Neural progenitor cell (in vitro differentiated cells): ENCODE measurements at regions not wholly inside any gene's neighbourhood (a gene's known extent, or its start where the extent isn't known, plus 50 kb on each side); places are given as distances from the start of the nearest gene placed in this dataset.
"Not testable (repeated sequence)": the region's sequence is repeated elsewhere in the genome, so short reads cannot be mapped to it uniquely, and the experiment has no call there.

Source experiments
- DNase-seq: peaks from one replicate; pipeline ENCODE4 v3.0.0-alpha.2; 2016; ENCODE audit warnings: low spot score
- H2AFZ ChIP-seq: fragments of 200-600 bp; sonication (generic); replicated peaks from 2 replicates; pipeline ENCODE4 v1.6.1; 2016; ENCODE audit warnings: antibody characterized with exemption
- H3F3A ChIP-seq: fragments of 200-600 bp; sonication (generic); 2 replicates; pipeline ENCODE4 v1.6.1; 2016; ENCODE audit warnings: antibody characterized with exemption, low read depth
- H3K27ac ChIP-seq: fragments of 200-600 bp; sonication (generic); 2 replicates; pipeline ENCODE4 v1.5.1; 2016; ENCODE audit warnings: mild to moderate bottlenecking
- H3K27me3 ChIP-seq: fragments of 200-600 bp; sonication (generic); 2 replicates; pipeline ENCODE4 v1.6.1; 2016; ENCODE audit warnings: mild to moderate bottlenecking, moderate library complexity
- H3K36me3 ChIP-seq: fragments of 200-600 bp; sonication (generic); 2 replicates; pipeline ENCODE4 v1.5.1; 2016
- H3K4me1 ChIP-seq: fragments of 200-600 bp; sonication (generic); 2 replicates; pipeline ENCODE4 v1.6.1; 2016; ENCODE audit warnings: mixed run types
- H3K4me2 ChIP-seq: fragments of 200-600 bp; sonication (generic); 2 replicates; pipeline ENCODE4 v1.6.1; 2016
- H3K4me3 ChIP-seq: fragments of 200-600 bp; sonication (generic); 2 replicates; pipeline ENCODE4 v1.5.1; 2016
- H3K79me2 ChIP-seq: fragments of 200-600 bp; sonication (generic); 2 replicates; pipeline ENCODE4 v1.6.1; 2016; ENCODE audit warnings: low read depth
- H3K9ac ChIP-seq: fragments of 200-600 bp; sonication (generic); 2 replicates; pipeline ENCODE4 v1.6.1; 2016
- H3K9me3 ChIP-seq: fragments of 200-600 bp; sonication (generic); 2 replicates; pipeline ENCODE4 v1.5.1; 2016; ENCODE audit warnings: low read depth
- H4K20me1 ChIP-seq: fragments of 200-600 bp; sonication (generic); 2 replicates; pipeline ENCODE4 v1.6.1; 2016; ENCODE audit warnings: low read depth
- H3K27ac Mint-ChIP-seq: 3 replicates; pipeline ENCODE4 v1.8.0; 2021; ENCODE audit warnings: mixed read lengths
- H3K27me3 Mint-ChIP-seq: 2 replicates; pipeline ENCODE4 v1.8.0; 2022; ENCODE audit warnings: low read depth, mild to moderate bottlenecking, inconsistent platforms, moderate library complexity, mixed read lengths; ENCODE audit not compliant: insufficient read depth
- H3K36me3 Mint-ChIP-seq: 3 replicates; pipeline ENCODE4 v1.8.0; 2021; ENCODE audit warnings: mixed read lengths
- H3K4me1 Mint-ChIP-seq: 3 replicates; pipeline ENCODE4 v1.8.0; 2021; ENCODE audit warnings: mixed read lengths
- H3K4me3 Mint-ChIP-seq: 3 replicates; pipeline ENCODE4 v1.8.0; 2021; ENCODE audit warnings: mild to moderate bottlenecking, moderate library complexity, mixed read lengths
- H3K9me3 Mint-ChIP-seq: 3 replicates; pipeline ENCODE4 v1.8.0; 2020; ENCODE audit warnings: mixed read lengths
- CTCF ChIP-seq: fragments of 200-600 bp; sonication (generic); IDR thresholded peaks from 2 replicates; pipeline ENCODE4 v1.5.1; 2017; ENCODE audit warnings: antibody characterized with exemption, mild to moderate bottlenecking
- EZH2 ChIP-seq: fragments of 200-600 bp; sonication (generic); IDR thresholded peaks from 2 replicates; pipeline ENCODE4 v1.6.1; 2017; ENCODE audit warnings: antibody characterized with exemption, mild to moderate bottlenecking, moderate library complexity
- EZH2phosphoT487 ChIP-seq: fragments of 200-600 bp; sonication (generic); IDR thresholded peaks from 2 replicates; pipeline ENCODE4 v1.6.1; 2017; ENCODE audit warnings: antibody characterized with exemption

GRCh38 chr4:29104694-29105093 is 1615.5 kb upstream of the PCDH7 start:
- Mint-ChIP-seq H3K27me3 (no peaks in the 10 kb centered on the region), H3K27ac (no peak overlapping the region), H3K4me1 (no peaks in the 10 kb centered on the region), H3K36me3 (no peaks in the 10 kb centered on the region), H3K9me3 (no peaks in the 10 kb centered on the region), H3K4me3 (no peak overlapping the region)
- Histone ChIP-seq H3K9ac (no peak overlapping the region), H3K79me2 (no peaks in the 10 kb centered on the region), H3F3A (no peaks in the 10 kb centered on the region), H3K4me1 (no peaks in the 10 kb centered on the region), H3K9me3 (no peaks in the 10 kb centered on the region), H4K20me1 (no peaks in the 10 kb centered on the region), H3K4me3 (no peak overlapping the region), H3K27me3 (no peaks in the 10 kb centered on the region), H3K27ac (no peak overlapping the region), H3K4me2 (no peak overlapping the region), H3K36me3 (no peaks in the 10 kb centered on the region), H2AFZ (no peak overlapping the region)
- TF ChIP-seq CTCF (no peak), EZH2phosphoT487 (no peak), EZH2 (no peak)
- no peak for DNase-seq

- no peak overlapping the region for H3K4me3 Mint-ChIP-seq
- no peaks in the 10 kb centered on the region for H3K36me3 ChIP-seq
- no peak for DNase-seq
- no peaks in the 10 kb centered on the region for H3K36me3 Mint-ChIP-seq
- peaks cover 5% of the 10 kb centered on the region for H3K4me1 Mint-ChIP-seq
- H3K27ac ChIP-seq = no peak overlapping the region
- H3K9ac ChIP-seq = no peak overlapping the region
- no peaks in the 10 kb centered on the region for H3K9me3 Mint-ChIP-seq
- H3K27me3 ChIP-seq = no peaks in the 10 kb centered on the region
- no peaks in the 10 kb centered on the region for H3K79me2 ChIP-seq
- H3F3A ChIP-seq = no peaks in the 10 kb centered on the region
- H3K27me3 Mint-ChIP-seq = peaks cover 2% of the 10 kb centered on the region
- no peak for TF ChIP-seq EZH2phosphoT487
- no peak for TF ChIP-seq CTCF
- TF ChIP-seq EZH2 = no peak
- no peak overlapping the region for H3K4me2 ChIP-seq
- no peak overlapping the region for H3K4me3 ChIP-seq
- H3K27ac Mint-ChIP-seq = no peak overlapping the region
- no peaks in the 10 kb centered on the region for H3K4me1 ChIP-seq
- no peaks in the 10 kb centered on the region for H3K9me3 ChIP-seq
- no peaks in the 10 kb centered on the region for H4K20me1 ChIP-seq
- H2AFZ ChIP-seq = no peak overlapping the region
These were observed 1606.2 kb upstream of the PCDH7 start for GRCh38 chr4:29113960-29114359.

- not testable (repeated sequence) for H2AFZ ChIP-seq, H3K9ac ChIP-seq, H3K36me3 Mint-ChIP-seq, H3K27me3 ChIP-seq, H3K9me3 ChIP-seq, H3K4me3 Mint-ChIP-seq, H3K27ac ChIP-seq, DNase-seq, H3K27ac Mint-ChIP-seq, H3K4me1 Mint-ChIP-seq, H3K79me2 ChIP-seq, H3K4me1 ChIP-seq, H3K36me3 ChIP-seq, H3K9me3 Mint-ChIP-seq, H3K4me3 ChIP-seq, H3K4me2 ChIP-seq, H3F3A ChIP-seq, H3K27me3 Mint-ChIP-seq, H4K20me1 ChIP-seq
These were observed 1602.9 kb upstream of the PCDH7 start for GRCh38 chr4:29117231-29117722.

- no peaks in the 10 kb centered on the region for H3K4me1 Mint-ChIP-seq
- no peaks in the 10 kb centered on the region for H3K36me3 ChIP-seq
- no peak overlapping the region for H3K4me3 ChIP-seq
- no peaks in the 10 kb centered on the region for H3F3A ChIP-seq
- no peaks in the 10 kb centered on the region for H3K27me3 ChIP-seq
- no peaks in the 10 kb centered on the region for H3K9me3 Mint-ChIP-seq
- H4K20me1 ChIP-seq = no peaks in the 10 kb centered on the region
- DNase-seq = no peak
- H3K4me3 Mint-ChIP-seq = no peak overlapping the region
- H3K36me3 Mint-ChIP-seq = no peaks in the 10 kb centered on the region
- no peak overlapping the region for H3K27ac Mint-ChIP-seq
- H3K27ac ChIP-seq = no peak overlapping the region
- no peak overlapping the region for H3K9ac ChIP-seq
- H2AFZ ChIP-seq = no peak overlapping the region
- TF ChIP-seq CTCF (no peak), EZH2phosphoT487 (no peak), EZH2 (no peak)
- H3K4me1 ChIP-seq = no peaks in the 10 kb centered on the region
- peaks cover 2% of the 10 kb centered on the region for H3K27me3 Mint-ChIP-seq
- no peak overlapping the region for H3K4me2 ChIP-seq
- no peaks in the 10 kb centered on the region for H3K9me3 ChIP-seq
- no peaks in the 10 kb centered on the region for H3K79me2 ChIP-seq
These were observed 1598.6 kb upstream of the PCDH7 start for GRCh38 chr4:29121586-29121985.
